ENCODE measurements at regions not wholly inside any gene's neighbourhood (a gene's known extent, or its start where the extent isn't known, plus 50 kb on each side); places are given as distances from the start of the nearest gene placed in this dataset.
"Not testable (repeated sequence)": the region's sequence is repeated elsewhere in the genome, so short reads cannot be mapped to it uniquely, and the experiment has no call there.

GRCh38 chr9:41285744-41286143, 96.6 kb upstream of the ZNG1F start:
- not testable (repeated sequence) for H3K27me3 ChIP-seq (ENCODE audit: insufficient read depth, low read length); H3K4ac ChIP-seq (ENCODE audit: low read depth, low read length); H2AFZ ChIP-seq (ENCODE audit: insufficient read depth, low read length, poor library complexity); H3K79me1 ChIP-seq (ENCODE audit: low read length); H3K4me1 ChIP-seq (ENCODE audit: control insufficient read depth in 1 of 2, insufficient read depth in 2 of 2, low read length in 2 of 2); H3K4me2 ChIP-seq (ENCODE audit: low read length); H3K27ac ChIP-seq (ENCODE audit: low read depth, low read length); H4K8ac ChIP-seq (ENCODE audit: low read depth, low read length); DNase-seq; H2BK12ac ChIP-seq (ENCODE audit: low read length); H3K79me2 ChIP-seq (ENCODE audit: control insufficient read depth, insufficient read depth, low read length, poor library complexity); H3K4me3 ChIP-seq (ENCODE audit: low read depth, low read length); H3K23ac ChIP-seq (ENCODE audit: low read length); H4K12ac ChIP-seq (ENCODE audit: low read depth, low read length); H3K18ac ChIP-seq (ENCODE audit: low read length); H3K9me3 ChIP-seq (ENCODE audit: insufficient read depth, low read depth, low read length); H2AK5ac ChIP-seq (ENCODE audit: low read length); H3K36me3 ChIP-seq (ENCODE audit: control insufficient read depth in 1 of 2, insufficient read depth in 2 of 2, low read length in 2 of 2); H3K9ac ChIP-seq (ENCODE audit: low read length); H2BK120ac ChIP-seq (ENCODE audit: insufficient read depth, low read length, poor library complexity); H4K91ac ChIP-seq (ENCODE audit: low read depth, low read length); H3K14ac ChIP-seq (ENCODE audit: low read length); H2BK5ac ChIP-seq (ENCODE audit: low read depth, low read length, poor library complexity)
- no CpG with 5 or more reads among the region's 16 CpGs for WGBS (ENCODE audit: extremely low coverage, insufficient coverage, insufficient read length)

DNA sequence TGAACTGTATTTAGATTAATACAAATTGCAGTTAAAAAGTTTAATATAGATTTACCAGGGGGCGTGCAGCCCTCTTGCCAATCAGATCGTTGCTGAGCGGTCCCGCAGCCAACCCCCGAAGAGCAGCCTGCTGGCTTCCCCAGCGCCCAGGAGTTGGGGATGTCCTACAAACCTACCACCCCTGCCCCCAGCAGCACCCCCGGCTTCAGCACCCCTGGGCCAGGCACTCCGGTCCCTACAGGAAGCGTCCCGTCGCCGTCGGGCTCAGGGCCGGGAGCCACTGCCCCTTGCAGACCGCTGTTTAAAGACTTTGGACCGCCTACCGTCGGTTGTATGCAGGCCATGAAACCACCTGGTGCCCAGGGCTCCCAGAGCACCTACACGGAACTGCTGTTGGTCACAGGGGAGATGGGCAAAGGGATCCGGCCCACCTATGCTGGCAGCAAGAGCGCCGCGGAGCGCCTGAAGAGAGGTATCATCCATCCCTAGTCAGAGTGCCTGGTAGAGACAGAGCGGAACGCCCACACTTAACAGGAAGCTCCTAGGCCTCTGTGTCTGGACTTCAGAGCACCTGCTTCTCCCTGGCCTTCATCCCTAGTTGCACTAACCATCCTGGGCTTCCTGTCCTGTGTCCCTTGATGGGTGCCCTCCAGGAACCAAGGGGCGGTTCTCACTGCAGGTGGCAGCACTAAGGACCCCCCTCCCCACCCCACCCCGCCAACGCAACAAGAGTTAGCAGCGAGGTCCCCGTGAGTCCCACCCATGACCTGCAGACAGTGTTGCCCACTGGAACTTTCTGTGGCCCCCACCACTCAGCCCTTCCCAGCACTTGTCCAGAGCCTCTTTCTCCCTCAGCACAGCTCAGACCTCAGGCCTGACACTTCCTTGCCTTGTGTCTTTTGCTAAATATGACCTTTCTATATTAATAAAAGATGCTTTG, 91.5 kb upstream of the ZNG1F start:
- no CpG with 5 or more reads among the region's 31 CpGs for WGBS (ENCODE audit: extremely low coverage, insufficient coverage, insufficient read length)
- H2BK12ac ChIP-seq (ENCODE audit: low read length); H3K4me1 ChIP-seq (ENCODE audit: control insufficient read depth in 1 of 2, insufficient read depth in 2 of 2, low read length in 2 of 2); H3K14ac ChIP-seq (ENCODE audit: low read length); H2BK120ac ChIP-seq (ENCODE audit: insufficient read depth, low read length, poor library complexity); H3K4me2 ChIP-seq (ENCODE audit: low read length); H3K4ac ChIP-seq (ENCODE audit: low read depth, low read length); H3K9me3 ChIP-seq (ENCODE audit: insufficient read depth, low read depth, low read length); H3K27ac ChIP-seq (ENCODE audit: low read depth, low read length); H3K23ac ChIP-seq (ENCODE audit: low read length); H2AFZ ChIP-seq (ENCODE audit: insufficient read depth, low read length, poor library complexity); H3K36me3 ChIP-seq (ENCODE audit: control insufficient read depth in 1 of 2, insufficient read depth in 2 of 2, low read length in 2 of 2); H4K12ac ChIP-seq (ENCODE audit: low read depth, low read length); H3K79me2 ChIP-seq (ENCODE audit: control insufficient read depth, insufficient read depth, low read length, poor library complexity); H3K27me3 ChIP-seq (ENCODE audit: insufficient read depth, low read length); H3K4me3 ChIP-seq (ENCODE audit: low read depth, low read length); H2AK5ac ChIP-seq (ENCODE audit: low read length); H4K91ac ChIP-seq (ENCODE audit: low read depth, low read length); H3K79me1 ChIP-seq (ENCODE audit: low read length); H2BK5ac ChIP-seq (ENCODE audit: low read depth, low read length, poor library complexity); DNase-seq; H4K8ac ChIP-seq (ENCODE audit: low read depth, low read length); H3K18ac ChIP-seq (ENCODE audit: low read length); H3K9ac ChIP-seq (ENCODE audit: low read length): not testable (repeated sequence)

- H3K18ac ChIP-seq (ENCODE audit: low read length); H4K12ac ChIP-seq (ENCODE audit: low read depth, low read length); H3K4me1 ChIP-seq (ENCODE audit: control insufficient read depth in 1 of 2, insufficient read depth in 2 of 2, low read length in 2 of 2): not testable (repeated sequence)
Observed at GRCh38 chr9:41279437-41279836, 90.3 kb upstream of the ZNG1F start.

DNA sequence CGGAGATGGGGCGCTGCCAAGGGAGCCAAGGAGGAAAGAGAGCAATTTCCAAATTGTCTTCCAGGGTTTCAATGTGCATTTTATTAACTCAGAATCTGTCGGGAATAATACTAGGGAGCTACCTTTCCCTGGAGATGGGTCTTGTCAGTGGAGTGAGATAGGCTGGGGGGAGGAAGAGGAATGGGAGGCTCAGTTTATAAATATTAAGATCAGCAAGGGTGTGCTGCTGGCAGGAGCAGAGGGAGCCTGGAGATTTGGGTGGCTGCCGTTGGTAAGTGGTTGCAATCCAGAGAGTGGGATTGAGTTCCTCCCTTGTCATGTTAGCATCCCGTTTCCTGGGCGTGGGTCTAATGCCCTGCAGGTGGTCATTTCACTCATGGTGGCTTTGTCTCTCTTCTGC, 89.9 kb upstream of the ZNG1F start:
- not testable (repeated sequence) for DNase-seq; H3K9me3 ChIP-seq (ENCODE audit: insufficient read depth, low read depth, low read length); H2AFZ ChIP-seq (ENCODE audit: insufficient read depth, low read length, poor library complexity); H2AK5ac ChIP-seq (ENCODE audit: low read length); H4K8ac ChIP-seq (ENCODE audit: low read depth, low read length); H2BK12ac ChIP-seq (ENCODE audit: low read length); H3K27ac ChIP-seq (ENCODE audit: low read depth, low read length); H2BK5ac ChIP-seq (ENCODE audit: low read depth, low read length, poor library complexity); H3K14ac ChIP-seq (ENCODE audit: low read length); H3K79me2 ChIP-seq (ENCODE audit: control insufficient read depth, insufficient read depth, low read length, poor library complexity); H3K9ac ChIP-seq (ENCODE audit: low read length); H3K36me3 ChIP-seq (ENCODE audit: control insufficient read depth in 1 of 2, insufficient read depth in 2 of 2, low read length in 2 of 2); H3K4me3 ChIP-seq (ENCODE audit: low read depth, low read length); H2BK120ac ChIP-seq (ENCODE audit: insufficient read depth, low read length, poor library complexity); H3K4me2 ChIP-seq (ENCODE audit: low read length); H3K4ac ChIP-seq (ENCODE audit: low read depth, low read length); H3K27me3 ChIP-seq (ENCODE audit: insufficient read depth, low read length); H4K12ac ChIP-seq (ENCODE audit: low read depth, low read length); H4K91ac ChIP-seq (ENCODE audit: low read depth, low read length); H3K23ac ChIP-seq (ENCODE audit: low read length); H3K4me1 ChIP-seq (ENCODE audit: control insufficient read depth in 1 of 2, insufficient read depth in 2 of 2, low read length in 2 of 2); H3K79me1 ChIP-seq (ENCODE audit: low read length); H3K18ac ChIP-seq (ENCODE audit: low read length)
- WGBS (ENCODE audit: extremely low coverage, insufficient coverage, insufficient read length) = no CpG with 5 or more reads among the region's 6 CpGs

More at GRCh38 chr9:41279437-41279836, 90.3 kb upstream of the ZNG1F start:
- not testable (repeated sequence) for DNase-seq; H3K4ac ChIP-seq (ENCODE audit: low read depth, low read length); H2BK5ac ChIP-seq (ENCODE audit: low read depth, low read length, poor library complexity); H2BK12ac ChIP-seq (ENCODE audit: low read length); H2AFZ ChIP-seq (ENCODE audit: insufficient read depth, low read length, poor library complexity); H3K27me3 ChIP-seq (ENCODE audit: insufficient read depth, low read length); H4K8ac ChIP-seq (ENCODE audit: low read depth, low read length); H3K23ac ChIP-seq (ENCODE audit: low read length); H3K79me2 ChIP-seq (ENCODE audit: control insufficient read depth, insufficient read depth, low read length, poor library complexity); H2AK5ac ChIP-seq (ENCODE audit: low read length); H3K79me1 ChIP-seq (ENCODE audit: low read length); H3K14ac ChIP-seq (ENCODE audit: low read length); H3K9ac ChIP-seq (ENCODE audit: low read length); H3K4me3 ChIP-seq (ENCODE audit: low read depth, low read length); H3K36me3 ChIP-seq (ENCODE audit: control insufficient read depth in 1 of 2, insufficient read depth in 2 of 2, low read length in 2 of 2); H3K27ac ChIP-seq (ENCODE audit: low read depth, low read length); H3K4me2 ChIP-seq (ENCODE audit: low read length); H4K91ac ChIP-seq (ENCODE audit: low read depth, low read length); H3K9me3 ChIP-seq (ENCODE audit: insufficient read depth, low read depth, low read length); H2BK120ac ChIP-seq (ENCODE audit: insufficient read depth, low read length, poor library complexity)
- no CpG with 5 or more reads among the region's 13 CpGs for WGBS (ENCODE audit: extremely low coverage, insufficient coverage, insufficient read length)

All from trophoblast cell (in vitro differentiated cells and primary cell).